SK-N-SH (cell line): ENCODE measurements at regions not wholly inside any gene's neighbourhood (a gene's known extent, or its start where the extent isn't known, plus 50 kb on each side); places are given as distances from the start of the nearest gene placed in this dataset.

Experiments
- CTCF ChIA-PET: fragments of 300-600, 350-600 bp; formaldehyde crosslinking; extraction: SDS; loops from one replicate; lab custom pipeline; 2021; lab: Yijun Ruan, JAX
- POLR2A ChIA-PET: fragments of 350-600 bp; sonication (Branson Sonifier 250); formaldehyde crosslinking; extraction: SDS; loops from one replicate; lab custom pipeline; 2020; ENCODE audit warnings: antibody characterized with exemption, inconsistent platforms; lab: Yijun Ruan, JAX
- DNase-seq: peaks from one replicate; pipeline ENCODE4 v3.0.0; 2012
- H2AFZ ChIP-seq: fragments of 200-600 bp; sonication (generic); 2 replicates; pipeline ENCODE4 v1.8.1; 2016; ENCODE audit warnings: antibody characterized with exemption, mild to moderate bottlenecking, low read depth
- H3F3A ChIP-seq: fragments of 200-600 bp; sonication (generic); replicated peaks from 2 replicates; pipeline ENCODE3; 2016; ENCODE audit warnings: antibody characterized with exemption, mild to moderate bottlenecking; ENCODE audit not compliant: insufficient read depth
- H3K27ac ChIP-seq, 2 experiments: fragments of 200-500 bp in 1 of 2; fragments of 200-600 bp in 1 of 2; sonication (Bioruptor generic) in 1 of 2; sonication (generic), shearing (Covaris generic) in 1 of 2; 2 replicates each; pipeline versions ENCODE4 v1.5.1 to v1.6.1; 2014 to 2016; ENCODE audit warnings: low read depth in 2 of 2, inconsistent platforms in 1 of 2, low read length in 1 of 2, mild to moderate bottlenecking in 1 of 2, mixed read lengths in 1 of 2
- H3K27me3 ChIP-seq: fragments of 200-600 bp; sonication (generic), shearing (Covaris generic); 2 replicates; pipeline ENCODE4 v1.6.1; 2016; ENCODE audit warnings: mixed run types; ENCODE audit not compliant: insufficient read depth
- H3K36me3 ChIP-seq, 2 experiments: fragments of 200-500 bp in 1 of 2; fragments of 200-600 bp in 1 of 2; sonication (Bioruptor generic) in 1 of 2; sonication (generic) in 1 of 2; replicated peaks in 1 of 2; 2 replicates each; pipeline versions ENCODE3 to v1.5.1; 2014 to 2016; ENCODE audit warnings: low read length in 1 of 2, mild to moderate bottlenecking in 1 of 2; ENCODE audit not compliant: insufficient read depth in 2 of 2, control insufficient read depth in 1 of 2
- H3K4me1 ChIP-seq, 2 experiments: fragments of 200-500 bp in 1 of 2; fragments of 200-600 bp in 1 of 2; sonication (Bioruptor generic) in 1 of 2; sonication (generic), shearing (Covaris generic) in 1 of 2; 2 replicates each; pipeline versions ENCODE4 v1.5.1 to v1.6.1; 2014 to 2016; ENCODE audit warnings: low read depth in 1 of 2, low read length in 1 of 2, mixed run types in 1 of 2; ENCODE audit not compliant: insufficient read depth in 2 of 2, control insufficient read depth in 1 of 2
- H3K4me2 ChIP-seq: fragments of 200-600 bp; sonication (generic), shearing (Covaris generic); 2 replicates; pipeline ENCODE4 v1.6.1; 2017; ENCODE audit warnings: mixed run types
- H3K4me3 ChIP-seq, 2 experiments: fragments of 200-500 bp in 1 of 2; fragments of 200-600 bp in 1 of 2; sonication (Bioruptor generic) in 1 of 2; sonication (generic), shearing (Covaris generic) in 1 of 2; 2 replicates each; pipeline versions ENCODE4 v1.5.1 to v1.8.1; 2014 to 2016; ENCODE audit warnings: low read depth in 2 of 2, inconsistent platforms in 1 of 2, low read length in 1 of 2, mild to moderate bottlenecking in 1 of 2, mixed read lengths in 1 of 2, moderate library complexity in 1 of 2
- H3K79me2 ChIP-seq: fragments of 200-600 bp; sonication (generic); 2 replicates; pipeline ENCODE4 v1.8.1; 2017; ENCODE audit warnings: mild to moderate bottlenecking; ENCODE audit not compliant: insufficient read depth
- H3K9ac ChIP-seq: fragments of 200-600 bp; sonication (generic); 2 replicates; pipeline ENCODE4 v1.6.1; 2017; ENCODE audit warnings: mixed run types
- H3K9me2 ChIP-seq: fragments of 200-600 bp; sonication (generic); 2 replicates; pipeline ENCODE4 v1.6.1; 2017; ENCODE audit warnings: mixed run types
- H3K9me3 ChIP-seq: fragments of 200-600 bp; sonication (generic); 2 replicates; pipeline ENCODE4 v1.6.1; 2017; ENCODE audit warnings: mixed run types, mild to moderate bottlenecking, moderate library complexity
- H4K20me1 ChIP-seq: fragments of 200-600 bp; sonication (generic); 2 replicates; pipeline ENCODE4 v1.6.1; 2017; ENCODE audit warnings: mild to moderate bottlenecking, mixed run types; ENCODE audit not compliant: insufficient read depth
- CTCF ChIP-seq: fragments of 200-600 bp; sonication (generic); IDR thresholded peaks from 2 replicates; pipeline ENCODE4 v1.6.1; 2017; ENCODE audit warnings: antibody characterized with exemption, mild to moderate bottlenecking, moderate library complexity
- EP300 ChIP-seq, 2 experiments: IDR thresholded peaks; 2 replicates each; pipeline versions ENCODE4 v1.4.0 to v1.6.1; 2012; ENCODE audit warnings: borderline replicate concordance in 1 of 2, low read depth in 1 of 2, low read length in 1 of 2
- FOXJ3 ChIP-seq: sonication (generic); formaldehyde crosslinking; IDR thresholded peaks from 2 replicates; pipeline ENCODE4 v1.5.1; 2020; ENCODE audit warnings: mild to moderate bottlenecking, missing genetic modification reagents
- GABPA ChIP-seq: IDR thresholded peaks from 2 replicates; pipeline ENCODE4 v1.4.0; 2012; ENCODE audit warnings: low read depth, mild to moderate bottlenecking
- MAX ChIP-seq: IDR thresholded peaks from 2 replicates; pipeline ENCODE4 v1.4.0; 2012; ENCODE audit warnings: low read depth
- MEF2A ChIP-seq: IDR thresholded peaks from 2 replicates; pipeline ENCODE4 v1.4.0; 2012; ENCODE audit warnings: low read depth, borderline replicate concordance
- NRF1 ChIP-seq: IDR thresholded peaks from 2 replicates; pipeline ENCODE4 v1.6.1; 2012; ENCODE audit warnings: low read depth, mild to moderate bottlenecking, low read length
- POLR2AphosphoS5 ChIP-seq: IDR thresholded peaks from 2 replicates; pipeline ENCODE4 v1.6.1; 2012; ENCODE audit warnings: low read depth, low read length
- RAD21 ChIP-seq: IDR thresholded peaks from 2 replicates; pipeline ENCODE4 v1.6.1; 2012; ENCODE audit warnings: mild to moderate bottlenecking, low read length
- SIN3A ChIP-seq: IDR thresholded peaks from 2 replicates; pipeline ENCODE4 v1.6.1; 2012; ENCODE audit warnings: low read depth, mild to moderate bottlenecking, low read length, moderate library complexity, borderline replicate concordance
- TAF1 ChIP-seq: IDR thresholded peaks from 2 replicates; pipeline ENCODE4 v1.6.1; 2012; ENCODE audit warnings: low read depth, mild to moderate bottlenecking, low read length, moderate library complexity, borderline replicate concordance
- TCF12 ChIP-seq: IDR thresholded peaks from 2 replicates; pipeline ENCODE4 v1.4.0; 2012
- USF1 ChIP-seq: IDR thresholded peaks from 2 replicates; pipeline ENCODE4 v1.4.0; 2012; ENCODE audit warnings: low read depth, borderline replicate concordance
- ZBTB33 ChIP-seq: IDR thresholded peaks from 2 replicates; pipeline ENCODE4 v1.4.0; 2012; ENCODE audit warnings: low read depth, borderline replicate concordance
- WGBS: methylation state at CpG from one replicate; pipeline ENCODE4 v1.1.6; 2017; ENCODE audit warnings: low lambda C conversion rate; 5-methylcytosine and 5-hydroxymethylcytosine counted together

- CTCF ChIA-PET, result no interaction called here
- Histone ChIP-seq H3K9ac (no peak overlapping the region), H3K36me3 (no peaks in the 10 kb centered on the region), H3K9me2 (no peaks in the 10 kb centered on the region), H4K20me1 (no peaks in the 10 kb centered on the region), H3K4me2 (no peak overlapping the region), H3F3A (no peaks in the 10 kb centered on the region), H2AFZ (no peak overlapping the region), H3K27me3 (no peaks in the 10 kb centered on the region), H3K4me3 (no peak overlapping the region), H3K27ac (no peak overlapping the region), H3K79me2 (no peaks in the 10 kb centered on the region), H3K4me1 (no peaks in the 10 kb centered on the region), H3K9me3 (no peaks in the 10 kb centered on the region; the same call in 1 of the 2 replicates)
- POLR2A ChIA-PET, result no interaction called here
- TF ChIP-seq ZBTB33 (no peak), NRF1 (no peak), GABPA (no peak), MAX (no peak), POLR2AphosphoS5 (no peak), SIN3A (no peak), CTCF (no peak), MEF2A (no peak), EP300 (IDR thresholded peaks at IDR 0.05; ENCODE audit: borderline replicate concordance in 1 of 2, low read depth in 1 of 2, low read length in 1 of 2) (no peak), USF1 (no peak), RAD21 (no peak), TAF1 (no peak), TCF12 (no peak), FOXJ3 (CRISPR knock-in tag) (no peak)
- 14% methylated on average over 4 of the region's 4 CpGs for WGBS
- no peak for DNase-seq
These were observed 1108.5 kb downstream of the SLC16A7 start for GRCh38 chr12:60704171-60704914.
